IPS-11a (cell line): ENCODE measurements at regions not wholly inside any gene's neighbourhood (a gene's known extent, or its start where the extent isn't known, plus 50 kb on each side); places are given as distances from the start of the nearest gene placed in this dataset.
"Not testable (repeated sequence)": the region's sequence is repeated elsewhere in the genome, so short reads cannot be mapped to it uniquely, and the experiment has no call there.

Experiments
- H3K4me3 ChIP-seq: one replicate; pipeline ENCODE4 v1.5.1; 2013; ENCODE audit warnings: low read depth, low read length, control low read depth

GRCh38 chr2:111662771-111663470 lies 221.1 kb downstream of the ANAPC1 start:
- H3K4me3 ChIP-seq, result no peak overlapping the region

GRCh38 chr2:111663471-111664274 lies 220.3 kb downstream of the ANAPC1 start:
- H3K4me3 ChIP-seq, result no peak overlapping the region

DNA sequence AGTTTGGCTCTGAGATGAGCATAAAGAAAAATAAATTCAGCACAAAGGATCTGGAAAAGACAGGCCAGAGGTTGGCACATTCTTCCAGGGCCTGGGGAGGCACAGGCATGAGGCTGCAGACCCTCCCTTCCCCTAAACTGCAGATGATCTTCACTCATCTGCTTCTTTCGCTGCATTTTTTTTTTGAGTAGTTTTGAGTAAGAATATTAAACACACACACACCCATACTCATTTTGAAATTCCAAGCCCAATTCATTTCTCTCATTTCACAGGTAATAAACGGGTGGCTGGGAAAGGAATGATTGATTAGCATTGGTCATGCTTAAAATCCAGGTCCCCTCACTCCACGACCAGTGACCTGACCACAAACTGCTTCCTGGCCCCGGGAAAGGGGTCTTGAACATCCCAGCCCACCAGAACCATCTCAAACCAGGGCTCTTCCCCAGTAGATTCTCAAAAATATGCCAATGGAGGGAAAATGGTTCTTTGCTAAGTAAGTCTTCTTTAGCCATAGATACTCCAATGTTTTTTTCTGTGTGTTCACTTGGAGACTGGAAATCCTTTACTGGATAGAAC lies 219.6 kb downstream of the ANAPC1 start:
- H3K4me3 ChIP-seq, result no peak overlapping the region

DNA sequence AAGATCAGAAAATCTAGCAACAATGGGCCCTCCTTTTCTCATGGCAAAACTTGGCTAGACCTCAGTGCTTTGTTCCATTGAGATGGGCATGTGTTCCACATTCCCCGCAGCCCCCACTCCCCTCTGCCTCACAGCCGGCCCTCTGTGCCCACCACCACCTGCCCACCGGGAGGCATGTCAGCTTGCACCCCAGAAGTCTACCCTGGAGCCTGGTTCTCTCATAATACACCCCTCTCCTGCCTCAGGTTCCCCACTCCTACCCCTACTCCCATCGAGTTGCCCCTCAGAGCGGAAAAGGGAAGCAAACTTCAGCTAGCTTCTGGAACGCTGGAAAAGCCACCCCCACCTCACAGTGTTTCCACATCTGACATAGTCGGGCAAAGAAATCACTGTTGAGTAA lies 219.0 kb downstream of the ANAPC1 start:
- no peak overlapping the region for H3K4me3 ChIP-seq

GRCh38 chr2:111665551-111666116 lies 218.4 kb downstream of the ANAPC1 start:
- H3K4me3 ChIP-seq, result no peak overlapping the region

- H3K4me3 ChIP-seq, result no peak overlapping the region
Observed at GRCh38 chr2:111666160-111666559, 217.8 kb downstream of the ANAPC1 start.

- H3K4me3 ChIP-seq, result no peak overlapping the region
Observed at GRCh38 chr2:111667001-111667400, 217.0 kb downstream of the ANAPC1 start.

- H3K4me3 ChIP-seq, result no peak overlapping the region
Observed at GRCh38 chr2:111667542-111668273, 216.3 kb downstream of the ANAPC1 start.

DNA sequence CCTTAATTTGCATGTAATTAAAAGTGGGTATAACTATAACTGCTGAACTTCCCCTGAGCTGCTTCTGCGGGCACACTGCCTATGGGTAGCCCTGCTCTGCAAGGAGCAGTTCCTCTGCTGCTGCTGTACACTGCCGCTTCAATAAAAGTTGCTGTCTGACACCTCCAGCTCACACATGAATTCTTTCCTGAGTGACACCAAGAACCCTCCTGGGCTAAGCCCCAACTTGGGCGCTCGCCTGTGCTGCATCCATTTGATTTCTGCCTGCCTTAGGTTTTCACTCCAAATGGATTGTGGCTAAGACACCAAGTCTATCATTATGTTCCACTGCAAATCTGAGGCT lies 215.7 kb downstream of the ANAPC1 start:
- H3K4me3 ChIP-seq, result no peak overlapping the region

DNA sequence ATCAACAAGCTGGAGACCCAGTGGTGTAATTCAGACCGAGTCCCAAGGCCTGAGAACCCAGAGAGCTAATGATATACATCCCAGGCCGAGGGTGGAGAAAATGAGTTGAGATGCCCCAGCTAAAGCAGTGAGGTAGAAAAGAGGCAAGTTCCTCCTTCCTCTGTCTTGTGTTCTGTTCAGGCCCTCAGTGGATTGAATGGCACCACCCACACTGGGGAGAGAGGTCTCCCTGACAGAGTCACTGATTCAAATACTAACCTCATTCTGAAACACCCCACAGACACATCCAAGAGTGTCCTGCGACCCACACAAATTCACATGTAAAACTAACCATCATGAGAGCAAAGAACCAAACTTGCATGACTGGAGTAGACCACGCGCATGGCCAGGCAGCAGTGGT lies 215.3 kb downstream of the ANAPC1 start:
- no peak overlapping the region for H3K4me3 ChIP-seq

DNA sequence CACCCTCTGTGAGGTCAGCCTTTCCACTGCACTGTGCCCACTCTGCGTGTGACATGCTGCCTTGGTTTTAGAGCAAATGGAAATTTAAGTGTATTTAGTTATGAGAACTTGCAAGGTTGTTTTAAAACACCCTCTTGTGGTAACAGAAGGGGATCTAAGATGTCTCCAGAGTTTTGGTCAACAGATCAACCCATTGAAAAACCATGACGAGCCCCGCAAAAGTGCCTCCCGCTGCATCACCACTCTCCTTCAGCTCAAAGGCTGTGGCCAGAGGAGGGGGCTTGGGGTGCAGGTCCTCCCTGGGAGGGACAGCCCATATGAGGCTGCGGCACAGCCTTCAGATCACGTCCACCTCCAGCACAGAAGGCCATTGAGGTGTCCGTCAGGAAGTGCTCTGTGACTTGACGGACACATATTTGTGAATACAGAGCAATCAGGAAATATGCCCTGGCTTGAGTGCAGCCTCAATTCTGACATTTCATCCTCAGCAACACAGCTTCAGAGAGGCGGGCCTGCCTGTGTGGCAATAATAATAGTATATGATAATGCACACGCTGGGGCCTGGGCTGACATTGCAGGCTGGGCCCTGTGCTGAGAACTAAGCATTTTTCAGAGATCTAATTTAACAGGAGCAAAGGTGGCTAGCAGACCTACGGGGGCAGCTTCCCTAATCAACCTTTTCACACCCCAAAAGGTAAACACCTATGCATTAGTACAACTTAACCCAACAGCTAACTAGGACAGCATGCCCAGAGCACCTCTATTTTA lies 213.9 kb downstream of the ANAPC1 start:
- no peak overlapping the region for H3K4me3 ChIP-seq

DNA sequence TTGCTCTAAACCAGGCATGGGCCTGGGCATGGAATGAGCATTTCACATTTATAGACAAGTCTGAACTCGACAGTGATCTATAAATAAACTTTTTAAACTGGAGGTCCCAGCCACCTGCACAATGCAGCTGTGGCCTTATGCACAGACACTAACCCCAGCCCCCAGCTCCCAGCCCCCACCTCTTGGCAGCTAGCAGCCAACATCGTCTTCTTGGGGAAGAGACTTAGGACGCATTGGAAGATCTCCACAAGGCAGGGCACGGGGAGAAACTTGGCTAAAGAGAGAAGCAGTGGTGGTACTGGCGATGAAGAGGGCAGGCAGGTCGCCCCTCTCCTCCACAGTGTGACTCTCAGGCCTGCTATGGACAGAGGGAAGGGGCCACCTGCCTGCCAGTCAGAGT lies 213.2 kb downstream of the ANAPC1 start:
- H3K4me3 ChIP-seq, result no peak overlapping the region

- H3K4me3 ChIP-seq, result no peak overlapping the region
Observed at GRCh38 chr2:111671426-111672150, 212.4 kb downstream of the ANAPC1 start.

DNA sequence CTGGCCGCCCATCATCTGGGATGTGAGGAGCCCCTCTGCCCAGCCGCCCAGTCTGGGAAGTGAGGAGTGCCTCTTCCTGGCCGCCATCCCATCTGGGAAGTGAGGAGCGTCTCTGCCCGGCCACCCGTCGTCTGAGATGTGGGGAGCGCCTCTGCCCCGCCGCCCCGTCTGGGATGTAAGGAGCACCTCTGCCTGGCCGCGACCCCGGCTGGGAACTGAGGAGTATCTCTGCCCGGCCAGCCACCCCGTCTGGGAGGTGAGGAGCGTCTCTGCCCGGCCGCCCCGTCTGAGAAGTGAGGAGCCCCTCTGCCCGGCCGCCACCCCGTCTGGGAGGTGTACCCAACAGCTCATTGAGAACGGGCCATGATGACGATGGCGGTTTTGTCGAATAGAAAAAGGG lies 211.4 kb downstream of the ANAPC1 start:
- not testable (repeated sequence) for H3K4me3 ChIP-seq

- H3K4me3 ChIP-seq, result no peak overlapping the region
Observed at GRCh38 chr2:111673526-111673925, 210.5 kb downstream of the ANAPC1 start.

- no peak overlapping the region for H3K4me3 ChIP-seq
Observed at GRCh38 chr2:111675419-111676194, 208.4 kb downstream of the ANAPC1 start.

GRCh38 chr2:111676291-111676822 lies 207.6 kb downstream of the ANAPC1 start:
- no peak overlapping the region for H3K4me3 ChIP-seq

- H3K4me3 ChIP-seq, result no peak overlapping the region
Observed at GRCh38 chr2:111678161-111678560, 205.8 kb downstream of the ANAPC1 start.

DNA sequence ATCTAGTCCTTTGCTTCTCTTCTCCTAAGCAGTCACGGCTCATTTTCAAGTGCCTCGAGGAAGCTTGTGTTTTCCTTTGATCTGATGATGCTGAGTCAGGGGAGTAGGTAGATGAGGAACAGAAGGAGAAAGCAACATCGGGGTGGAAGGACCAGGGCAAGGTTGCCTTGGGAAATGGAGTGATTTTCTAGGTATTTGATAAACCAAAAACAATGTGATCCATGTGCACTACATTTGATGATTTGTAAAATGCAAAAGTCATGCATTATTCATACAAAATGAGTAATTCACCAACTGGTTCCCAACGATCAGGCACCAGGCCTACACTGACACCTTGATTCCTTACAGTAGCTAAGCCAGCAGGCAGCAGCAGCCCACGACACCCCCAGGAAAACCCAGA lies 205.3 kb downstream of the ANAPC1 start:
- no peak overlapping the region for H3K4me3 ChIP-seq
